ENCODE measurements at regions not wholly inside any gene's neighbourhood (a gene's known extent, or its start where the extent isn't known, plus 50 kb on each side); places are given as distances from the start of the nearest gene placed in this dataset.

- no peak for TF ChIP-seq CTCF (IDR thresholded peaks at IDR 0.05)
- TF ChIP-seq POLR2A (IDR thresholded peaks at IDR 0.05): no peak
Observed at GRCh38 chr2:174656676-174657176, 59.1 kb upstream of the WIPF1 start.
